Fibroblast of lung (primary cell): ENCODE measurements at regions not wholly inside any gene's neighbourhood (a gene's known extent, or its start where the extent isn't known, plus 50 kb on each side); places are given as distances from the start of the nearest gene placed in this dataset.

Experiments used
- DNase-seq, 2 donors: peaks; one replicate each; pipeline versions ENCODE4 v3.0.0 to v3.0.0-alpha.2; 2010; ENCODE audit warnings: low read depth in 2 of 2
- H2AFZ ChIP-seq: 2 replicates; pipeline ENCODE4 v1.5.1; 2012; ENCODE audit warnings: low read length, control low read depth, inconsistent platforms
- H3K27ac ChIP-seq: 2 replicates; pipeline ENCODE4 v1.5.1; 2011; ENCODE audit warnings: low read length, control low read depth; ENCODE audit not compliant: insufficient read depth
- H3K27me3 ChIP-seq: 2 replicates; pipeline ENCODE4 v1.5.1; 2011; ENCODE audit warnings: mild to moderate bottlenecking, low read length; ENCODE audit not compliant: control insufficient read depth, insufficient read depth
- H3K36me3 ChIP-seq: 2 replicates; pipeline ENCODE4 v1.5.1; 2011; ENCODE audit warnings: low read length; ENCODE audit not compliant: control insufficient read depth, insufficient read depth
- H3K4me1 ChIP-seq: 2 replicates; pipeline ENCODE4 v1.5.1; 2011; ENCODE audit warnings: low read length; ENCODE audit not compliant: control insufficient read depth, insufficient read depth; ENCODE audit errors: extremely low read depth
- H3K4me2 ChIP-seq: 2 replicates; pipeline ENCODE4 v1.5.1; 2011; ENCODE audit warnings: low read length, control low read depth; ENCODE audit not compliant: insufficient read depth; ENCODE audit errors: extremely low read depth
- H3K4me3 ChIP-seq, 4 experiments: fragments of 200-600 bp in 1 of 4; sonication (generic) in 1 of 4; replicated peaks in 1 of 4; 2 replicates each; pipeline ENCODE4 v1.5.1; 2011 to 2016; ENCODE audit warnings: low read length in 4 of 4, low read depth in 3 of 4, mild to moderate bottlenecking in 3 of 4, control low read depth in 2 of 4, inconsistent platforms in 1 of 4, mixed read lengths in 1 of 4; ENCODE audit not compliant: insufficient read depth in 1 of 4; ENCODE audit errors: control extremely low read depth in 1 of 4
- H3K79me2 ChIP-seq: 2 replicates; pipeline ENCODE4 v1.5.1; 2012; ENCODE audit warnings: mild to moderate bottlenecking, low read length, inconsistent platforms; ENCODE audit not compliant: control insufficient read depth, insufficient read depth
- H3K9ac ChIP-seq: 2 replicates; pipeline ENCODE4 v1.5.1; 2011; ENCODE audit warnings: mild to moderate bottlenecking, low read length, control low read depth; ENCODE audit not compliant: insufficient read depth
- H3K9me3 ChIP-seq: 2 replicates; pipeline ENCODE4 v1.5.1; 2012; ENCODE audit warnings: low read depth, low read length; ENCODE audit not compliant: control insufficient read depth, insufficient read depth
- H4K20me1 ChIP-seq: 2 replicates; pipeline ENCODE4 v1.5.1; 2011; ENCODE audit warnings: low read length; ENCODE audit not compliant: control insufficient read depth, insufficient read depth; ENCODE audit errors: extremely low read depth
- EZH2 ChIP-seq: IDR thresholded peaks from 2 replicates; pipeline ENCODE4 v1.5.1; 2012; ENCODE audit warnings: low read length, control low read depth, mild to moderate bottlenecking; ENCODE audit errors: missing control alignments
- TF ChIP-seq, protein P1 (sequence below), 2 donors: IDR thresholded peaks in 1 of 2; conservative IDR thresholded peaks in 1 of 2; 1 replicate in 1 of 2; 2 replicates in 1 of 2; pipeline ENCODE4 v1.5.1; 2011 to 2012; ENCODE audit warnings: low read length in 2 of 2, control low read depth in 1 of 2, inconsistent platforms in 1 of 2, low read depth in 1 of 2, mild to moderate bottlenecking in 1 of 2

- no peak for TF ChIP-seq EZH2
- TF ChIP-seq, protein P1, sequence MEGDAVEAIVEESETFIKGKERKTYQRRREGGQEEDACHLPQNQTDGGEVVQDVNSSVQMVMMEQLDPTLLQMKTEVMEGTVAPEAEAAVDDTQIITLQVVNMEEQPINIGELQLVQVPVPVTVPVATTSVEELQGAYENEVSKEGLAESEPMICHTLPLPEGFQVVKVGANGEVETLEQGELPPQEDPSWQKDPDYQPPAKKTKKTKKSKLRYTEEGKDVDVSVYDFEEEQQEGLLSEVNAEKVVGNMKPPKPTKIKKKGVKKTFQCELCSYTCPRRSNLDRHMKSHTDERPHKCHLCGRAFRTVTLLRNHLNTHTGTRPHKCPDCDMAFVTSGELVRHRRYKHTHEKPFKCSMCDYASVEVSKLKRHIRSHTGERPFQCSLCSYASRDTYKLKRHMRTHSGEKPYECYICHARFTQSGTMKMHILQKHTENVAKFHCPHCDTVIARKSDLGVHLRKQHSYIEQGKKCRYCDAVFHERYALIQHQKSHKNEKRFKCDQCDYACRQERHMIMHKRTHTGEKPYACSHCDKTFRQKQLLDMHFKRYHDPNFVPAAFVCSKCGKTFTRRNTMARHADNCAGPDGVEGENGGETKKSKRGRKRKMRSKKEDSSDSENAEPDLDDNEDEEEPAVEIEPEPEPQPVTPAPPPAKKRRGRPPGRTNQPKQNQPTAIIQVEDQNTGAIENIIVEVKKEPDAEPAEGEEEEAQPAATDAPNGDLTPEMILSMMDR (conservative IDR thresholded peaks at IDR 0.05 in 1 of 2, IDR thresholded peaks at IDR 0.05 in 1 of 2; ENCODE audit: low read depth in 1 of 2, low read length in 2 of 2) = no peak
- no peak overlapping the region for H3K4me3 ChIP-seq
- no peaks in the 10 kb centered on the region for H3K4me1 ChIP-seq
- H3K4me2 ChIP-seq = no peak overlapping the region
- H3K9me3 ChIP-seq = no peaks in the 10 kb centered on the region
- no peaks in the 10 kb centered on the region for H4K20me1 ChIP-seq
- H3K27me3 ChIP-seq = no peaks in the 10 kb centered on the region
- no peak overlapping the region for H2AFZ ChIP-seq
- H3K27ac ChIP-seq = no peak overlapping the region
- H3K9ac ChIP-seq = no peak overlapping the region
- DNase-seq = no peak
- no peaks in the 10 kb centered on the region for H3K79me2 ChIP-seq
- H3K36me3 ChIP-seq = no peaks in the 10 kb centered on the region
Measured at GRCh38 chr6:74798302-74798701, 407.6 kb downstream of the COL12A1 start.

GRCh38 chr6:74785236-74785635, 420.6 kb downstream of the COL12A1 start:
- no peaks in the 10 kb centered on the region for H3K27me3 ChIP-seq
- no peak overlapping the region for H3K9ac ChIP-seq
- H3K4me3 ChIP-seq = no peak overlapping the region
- H4K20me1 ChIP-seq = no peaks in the 10 kb centered on the region
- DNase-seq = peak in 1 of 2 donors; percentile 28
- no peak for TF ChIP-seq EZH2
- TF ChIP-seq, protein P1 (conservative IDR thresholded peaks at IDR 0.05 in 1 of 2, IDR thresholded peaks at IDR 0.05 in 1 of 2; ENCODE audit: low read depth in 1 of 2, low read length in 2 of 2) = no peak
- no peak overlapping the region for H3K4me2 ChIP-seq
- H3K79me2 ChIP-seq = no peaks in the 10 kb centered on the region
- H2AFZ ChIP-seq = no peak overlapping the region
- H3K36me3 ChIP-seq = no peaks in the 10 kb centered on the region
- H3K9me3 ChIP-seq = no peaks in the 10 kb centered on the region
- H3K4me1 ChIP-seq = no peaks in the 10 kb centered on the region
- H3K27ac ChIP-seq = no peak overlapping the region

GRCh38 chr6:74782346-74782745, 423.5 kb downstream of the COL12A1 start:
- H3K4me2 ChIP-seq = no peak overlapping the region
- H3K9me3 ChIP-seq = no peaks in the 10 kb centered on the region
- H3K36me3 ChIP-seq = no peaks in the 10 kb centered on the region
- H2AFZ ChIP-seq = no peak overlapping the region
- no peaks in the 10 kb centered on the region for H3K79me2 ChIP-seq
- no peak overlapping the region for H3K4me3 ChIP-seq
- no peak overlapping the region for H3K9ac ChIP-seq
- no peaks in the 10 kb centered on the region for H4K20me1 ChIP-seq
- TF ChIP-seq EZH2 = no peak
- TF ChIP-seq, protein P1 (conservative IDR thresholded peaks at IDR 0.05 in 1 of 2, IDR thresholded peaks at IDR 0.05 in 1 of 2; ENCODE audit: low read depth in 1 of 2, low read length in 2 of 2) = no peak
- H3K27me3 ChIP-seq = no peaks in the 10 kb centered on the region
- no peak overlapping the region for H3K27ac ChIP-seq
- no peaks in the 10 kb centered on the region for H3K4me1 ChIP-seq
- DNase-seq = no peak
